HepG2 (cell line): ENCODE measurements at regions not wholly inside any gene's neighbourhood (a gene's known extent, or its start where the extent isn't known, plus 50 kb on each side); places are given as distances from the start of the nearest gene placed in this dataset.

ENCODE experiments used
- ATAC-seq: fragments of 200-7000 bp; cut with Tn5 transposase; 3 replicates; pipeline ENCODE4 v1.9.1; 2020; ENCODE audit warnings: mild to moderate bottlenecking, moderate library complexity
- BruUV-seq: library from RNA; stranded (reverse); fragments of 400-500 nt; replicated peaks from 2 replicates; lab custom pipeline; 2021; lab: Mats Ljungman, UMichigan
- CTCF ChIA-PET: fragments of 300-600 bp; formaldehyde crosslinking; extraction: SDS; loops from one replicate; lab custom pipeline; 2021; ENCODE audit warnings: low total read pairs, inconsistent platforms, low intra/inter-chr PET ratio; lab: Yijun Ruan, JAX
- POLR2A ChIA-PET: fragments of 350-600 bp; sonication (Branson Sonifier 250); formaldehyde crosslinking; loops from one replicate; lab custom pipeline; 2020; ENCODE audit warnings: antibody characterized with exemption, inconsistent platforms; lab: Yijun Ruan, JAX
- DNase-seq: peaks from one replicate; pipeline ENCODE4 v3.0.0-alpha.2; 2015; ENCODE audit warnings: low spot score
- FAIRE-seq: peaks from 3 replicates; lab custom pipeline; 2011; peaks lifted over from hg19 to GRCh38; lab: Jason Lieb, UNC
- H2AFZ ChIP-seq: one replicate; pipeline ENCODE4 v1.6.1; 2011; ENCODE audit warnings: low read length, inconsistent platforms
- H3K27ac ChIP-seq: fragments of 300-600 bp; 3 replicates; pipeline ENCODE4 v1.8.0; 2011; ENCODE audit warnings: mixed run types, mild to moderate bottlenecking, mixed read lengths, low read length, inconsistent platforms; ENCODE audit not compliant: insufficient read depth; ENCODE audit errors: extremely low read length
- H3K27me3 ChIP-seq, 2 experiments: fragments of 200-600 bp in 1 of 2; 2 replicates in 1 of 2; 3 replicates in 1 of 2; pipeline versions ENCODE4 v1.6.0 to v1.8.0; 2011; ENCODE audit warnings: low read length in 2 of 2, mild to moderate bottlenecking in 2 of 2, moderate library complexity in 2 of 2, inconsistent platforms in 1 of 2; ENCODE audit not compliant: insufficient read depth in 2 of 2, control insufficient read depth in 1 of 2
- H3K36me3 ChIP-seq, 2 experiments: fragments of 200-600 bp in 1 of 2; replicated peaks in 1 of 2; 2 replicates in 1 of 2; 3 replicates in 1 of 2; pipeline versions ENCODE4 v1.5.1 to v1.8.0; 2011; ENCODE audit warnings: low read length in 2 of 2, inconsistent platforms in 1 of 2; ENCODE audit not compliant: insufficient read depth in 2 of 2, control insufficient read depth in 1 of 2
- H3K4me1 ChIP-seq: 2 replicates; pipeline ENCODE4 v1.5.1; 2012; ENCODE audit warnings: low read length, inconsistent platforms; ENCODE audit not compliant: insufficient read depth
- H3K4me2 ChIP-seq: 2 replicates; pipeline ENCODE4 v1.6.0; 2011; ENCODE audit warnings: low read depth, low read length, inconsistent platforms
- H3K4me3 ChIP-seq, 3 experiments: fragments of 200-600 bp in 1 of 3; sonication (generic), shearing (Covaris generic) in 1 of 3; replicated peaks in 1 of 3; 2 replicates each; pipeline ENCODE4 v1.5.1; 2011 to 2016; ENCODE audit warnings: low read length in 3 of 3, inconsistent platforms in 2 of 3, low read depth in 2 of 3, mild to moderate bottlenecking in 2 of 3, control low read depth in 1 of 3, mixed read lengths in 1 of 3; ENCODE audit not compliant: insufficient read depth in 1 of 3
- H3K79me2 ChIP-seq: one replicate; pipeline ENCODE4 v1.6.1; 2011; ENCODE audit warnings: low read length, inconsistent platforms; ENCODE audit not compliant: insufficient read depth
- H3K9ac ChIP-seq: 2 replicates; pipeline ENCODE4 v1.6.0; 2011; ENCODE audit warnings: mild to moderate bottlenecking, low read depth, low read length, inconsistent platforms; ENCODE audit not compliant: insufficient read depth
- H3K9me3 ChIP-seq: 2 replicates; pipeline ENCODE4 v1.5.1; 2012; ENCODE audit warnings: mild to moderate bottlenecking, low read length
- H4K20me1 ChIP-seq: 2 replicates; pipeline ENCODE4 v1.6.0; 2011; ENCODE audit warnings: inconsistent platforms, mild to moderate bottlenecking, low read length, moderate library complexity; ENCODE audit not compliant: insufficient read depth
- ATM ChIP-seq: fragments of 450-650 bp; IDR thresholded peaks from 2 replicates; pipeline ENCODE4 v1.7.1; 2017; ENCODE audit warnings: mild to moderate bottlenecking, borderline replicate concordance
- CAMTA2 ChIP-seq: sonication (generic); formaldehyde crosslinking; IDR thresholded peaks from 2 replicates; pipeline ENCODE4 v1.4.0; 2020; ENCODE audit warnings: mild to moderate bottlenecking, missing genetic modification reagents, borderline replicate concordance
- KDM3A ChIP-seq: IDR thresholded peaks from 2 replicates; pipeline ENCODE4 v1.6.1; 2018; ENCODE audit warnings: low read depth, missing compliant biosample characterization
- KDM5B ChIP-seq: sonication (generic); formaldehyde crosslinking; IDR thresholded peaks from 2 replicates; pipeline ENCODE4 v1.4.0; 2020; ENCODE audit warnings: missing genetic modification reagents, mild to moderate bottlenecking, borderline replicate concordance
- MED8 ChIP-seq: sonication (generic); formaldehyde crosslinking; IDR thresholded peaks from 2 replicates; pipeline ENCODE4 v1.8.1; 2023; ENCODE audit warnings: mild to moderate bottlenecking, missing genetic modification reagents; ENCODE audit not compliant: insufficient replicate concordance
- MIXL1 ChIP-seq: IDR thresholded peaks from 2 replicates; pipeline ENCODE4 v1.6.1; 2016
- PHF21A ChIP-seq: sonication (generic); formaldehyde crosslinking; IDR thresholded peaks from 2 replicates; pipeline ENCODE4 v1.5.0; 2020; ENCODE audit warnings: mild to moderate bottlenecking, missing genetic modification reagents
- PPARG ChIP-seq: conservative IDR thresholded peaks from 2 replicates; pipeline ENCODE4 v1.6.1; 2016; ENCODE audit warnings: missing biosample characterization, missing genetic modification reagents
- PTBP1 ChIP-seq: fragments of 200-400 bp; formaldehyde crosslinking; IDR thresholded peaks from 2 replicates; pipeline ENCODE4 v1.6.1; 2018; ENCODE audit warnings: low read length, low read depth; ENCODE audit not compliant: poor library complexity, severe bottlenecking
- TRIM22 ChIP-seq: fragments of 450-650 bp; IDR thresholded peaks from 2 replicates; pipeline ENCODE4 v1.6.1; 2017
- ZNF644 ChIP-seq: IDR thresholded peaks from 2 replicates; pipeline ENCODE4 v1.6.1; 2016; ENCODE audit warnings: low read depth
- ZNF839 ChIP-seq: sonication (generic); formaldehyde crosslinking; IDR thresholded peaks from 2 replicates; pipeline ENCODE4 v1.4.0; 2020; ENCODE audit warnings: missing genetic modification reagents, mild to moderate bottlenecking, borderline replicate concordance
- WGBS: methylation state at CpG from one replicate; pipeline ENCODE4 v1.1.6; 2017; ENCODE audit warnings: low lambda C conversion rate; 5-methylcytosine and 5-hydroxymethylcytosine counted together
- in situ Hi-C: cut with HindIII; loops from 2 replicates; pipeline ENCODE4 v1.10.0; 2017; ENCODE audit warnings: low pct_unique_long_range_greater_than_20kb; ENCODE audit not compliant: extremely low pct_ligation_motif_present
- intact Hi-C: fragments of 100-400 bp; cut with micrococcal nuclease; formaldehyde crosslinking; loops from one replicate; pipeline ENCODE4 v1.10.0; 2022; ENCODE audit not compliant: unreplicated experiment

GRCh38 chrX:16461968-16462367 lies 188.0 kb upstream of the S100G start:
- H3K4me1 ChIP-seq = no peaks in the 10 kb centered on the region
- POLR2A ChIA-PET = no interaction called here
- no peak for TF ChIP-seq PPARG (CRISPR knock-in tag)
- FAIRE-seq (no peak), ATAC-seq (no peak), DNase-seq (no peak)
- H3K9ac ChIP-seq = no peak overlapping the region
- intact Hi-C loops (no loop called here), in situ Hi-C loops (loop anchor here (25.0 kb wide), 1 partner anchor 200 kb away; the partner anchor contains the start of gene S100G)
- no peak overlapping the region for H3K4me2 ChIP-seq
- no peaks in the 10 kb centered on the region for H3K27me3 ChIP-seq
- BruUV-seq = no TSS peak
- CTCF ChIA-PET = no interaction called here
- H3K36me3 ChIP-seq = no peaks in the 10 kb centered on the region
- no peak overlapping the region for H3K4me3 ChIP-seq
- no peak overlapping the region for H2AFZ ChIP-seq
- H3K79me2 ChIP-seq = no peaks in the 10 kb centered on the region
- WGBS = 100% methylated on average over 1 of the region's 1 CpG
- no peak overlapping the region for H3K27ac ChIP-seq
- H4K20me1 ChIP-seq = no peaks in the 10 kb centered on the region
- H3K9me3 ChIP-seq = no peaks in the 10 kb centered on the region

- H3K27me3 ChIP-seq = no peaks in the 10 kb centered on the region
- no peak overlapping the region for H3K4me2 ChIP-seq
- DNase-seq = no peak
- H4K20me1 ChIP-seq = no peaks in the 10 kb centered on the region
- in situ Hi-C loops = loop anchor here (25.0 kb wide), 1 partner anchor 199 kb away; the partner anchor contains the start of gene S100G
- no peaks in the 10 kb centered on the region for H3K36me3 ChIP-seq
- intact Hi-C loops = no loop called here
- POLR2A ChIA-PET = no interaction called here
- no peak overlapping the region for H3K27ac ChIP-seq
- TF ChIP-seq MED8 (CRISPR knock-in tag) (no peak), ATM (no peak), MIXL1 (CRISPR knock-in tag) (no peak), PHF21A (CRISPR knock-in tag) (no peak), CAMTA2 (CRISPR knock-in tag) (no peak), ZNF839 (no peak), PTBP1 (no peak), KDM3A (CRISPR knock-in tag) (no peak), TRIM22 (no peak), KDM5B (CRISPR knock-in tag) (no peak), ZNF644 (no peak)
- no peaks in the 10 kb centered on the region for H3K9me3 ChIP-seq
- no peak for ATAC-seq
- no peaks in the 10 kb centered on the region for H3K4me1 ChIP-seq
- H3K9ac ChIP-seq = no peak overlapping the region
- WGBS = 91% methylated on average over 6 of the region's 6 CpGs
- no peak for FAIRE-seq
- no TSS peak for BruUV-seq
- no peak overlapping the region for H3K4me3 ChIP-seq
- H3K79me2 ChIP-seq = no peaks in the 10 kb centered on the region
- CTCF ChIA-PET = no interaction called here
- H2AFZ ChIP-seq = no peak overlapping the region
Measured at GRCh38 chrX:16462912-16463311, 187.0 kb upstream of the S100G start.
